ENCODE measurements at regions not wholly inside any gene's neighbourhood (a gene's known extent, or its start where the extent isn't known, plus 50 kb on each side); places are given as distances from the start of the nearest gene placed in this dataset. TPM values are rescaled to one million over a fixed set of nuclear protein-coding genes. Genes with fewer than 3 reads are reported as not detected.

GRCh38 chr6:109224107-109224875 is 129.0 kb downstream of the CEP57L1 start:
- no peak overlapping the region for H3K27ac ChIP-seq
- H3K4me1 ChIP-seq, result peaks cover 0 to 11% (median 0%) of the 10 kb centered on the region in 4 donors
- H3K9me3 ChIP-seq, result peaks cover 0 to 7% (median 0%) of the 10 kb centered on the region in 4 donors
- no peaks in the 10 kb centered on the region for H3K27me3 ChIP-seq
- no peak for DNase-seq (ENCODE audit: low spot score in 2 of 2)
- no peak for TF ChIP-seq CTCF (IDR thresholded peaks at IDR 0.05)
- TF ChIP-seq EP300 (IDR thresholded peaks at IDR 0.05), result no peak
- TF ChIP-seq POLR2A (IDR thresholded peaks at IDR 0.05), result no peak
- no peaks in the 10 kb centered on the region for H3K36me3 ChIP-seq
- 60 to 66% methylated on average over 4 of the region's 4 CpGs for WGBS, 2 donors
- H3K4me3 ChIP-seq, result no peak overlapping the region

- Histone ChIP-seq H3K27ac (no peak overlapping the region), H3K4me3 (no peak overlapping the region), H3K9me3 (peaks cover 0 to 7% (median 0%) of the 10 kb centered on the region in 4 donors), H3K4me1 (peaks cover 0 to 11% (median 0%) of the 10 kb centered on the region in 4 donors), H3K27me3 (no peaks in the 10 kb centered on the region), H3K36me3 (no peaks in the 10 kb centered on the region)
- 96 to 98% methylated on average over 3 of the region's 3 CpGs for WGBS, 2 donors
- DNase-seq (ENCODE audit: low spot score in 2 of 2), result no peak
- no peak for TF ChIP-seq CTCF (IDR thresholded peaks at IDR 0.05)
- no peak for TF ChIP-seq EP300 (IDR thresholded peaks at IDR 0.05)
- TF ChIP-seq POLR2A (IDR thresholded peaks at IDR 0.05), result no peak
Observed at GRCh38 chr6:109222848-109223247, 127.5 kb downstream of the CEP57L1 start.

- no peak overlapping the region for H3K27ac ChIP-seq
- peaks cover 0 to 11% (median 0%) of the 10 kb centered on the region in 4 donors for H3K4me1 ChIP-seq
- peaks cover 0 to 7% (median 0%) of the 10 kb centered on the region in 4 donors for H3K9me3 ChIP-seq
- TF ChIP-seq POLR2A (IDR thresholded peaks at IDR 0.05), result no peak
- peak in 2 of 5 experiments; percentile 17 to 39 for TF ChIP-seq CTCF (IDR thresholded peaks at IDR 0.05)
- no peaks in the 10 kb centered on the region for H3K27me3 ChIP-seq
- no peak for DNase-seq (ENCODE audit: low spot score in 2 of 2)
- no peaks in the 10 kb centered on the region for H3K36me3 ChIP-seq
- H3K4me3 ChIP-seq, result no peak overlapping the region
- 29 to 34% methylated on average over 1 of the region's 1 CpG for WGBS, 2 donors
Observed at GRCh38 chr6:109221543-109222195, 126.4 kb downstream of the CEP57L1 start.

Small RNAs in the stretch of these regions (small RNA-seq; reads per million reads assigned to genes)
- not detected for gene AL359711.1
- not detected for gene RNY3P11

Data from tibial nerve (tissue), 4 donors.